Caco-2 (cell line): ENCODE measurements at regions not wholly inside any gene's neighbourhood (a gene's known extent, or its start where the extent isn't known, plus 50 kb on each side); places are given as distances from the start of the nearest gene placed in this dataset.

Experiments
- BruUV-seq: library from RNA; stranded (reverse); fragments of 400-500 nt; replicated peaks from 2 replicates; lab custom pipeline; 2021; lab: Mats Ljungman, UMichigan
- CTCF ChIA-PET: fragments of 300-600 bp; sonication (Branson Sonifier 250); formaldehyde crosslinking; loops from one replicate; lab custom pipeline; 2022; ENCODE audit warnings: antibody characterized with exemption; lab: Charles Lee
- POLR2A ChIA-PET: fragments of 300-600 bp; sonication (Branson Sonifier 250); formaldehyde crosslinking; loops from one replicate; lab custom pipeline; 2022; ENCODE audit warnings: antibody characterized with exemption; lab: Charles Lee
- DNase-seq, 2 experiments: peaks; one replicate each; pipeline versions ENCODE4 v3.0.0 to v3.0.0-alpha.2; 2020 to 2022
- H3K27me3 ChIP-seq: replicated peaks from 2 replicates; pipeline ENCODE4 v1.6.0; 2011; ENCODE audit warnings: low read length; ENCODE audit not compliant: control insufficient read depth, insufficient read depth
- H3K36me3 ChIP-seq: 2 replicates; pipeline ENCODE4 v1.5.1; 2011; ENCODE audit warnings: low read length; ENCODE audit not compliant: control insufficient read depth, insufficient read depth
- H3K4me1 ChIP-seq: fragments of 250-450 bp; sonication (Bioruptor Pico); 2 replicates; pipeline ENCODE4 v1.5.1; 2020; ENCODE audit warnings: mild to moderate bottlenecking
- H3K4me3 ChIP-seq: 2 replicates; pipeline ENCODE4 v1.5.1; 2011; ENCODE audit warnings: low read depth, mild to moderate bottlenecking, control low read depth, low read length
- H3K9me3 ChIP-seq: fragments of 250-450 bp; sonication (Bioruptor Pico); 2 replicates; pipeline ENCODE4 v1.5.1; 2020; ENCODE audit warnings: mild to moderate bottlenecking, moderate library complexity
- H3K27ac Mint-ChIP-seq: one replicate; pipeline ENCODE4 v1.8.0; 2022; ENCODE audit warnings: mixed read lengths; ENCODE audit not compliant: unreplicated experiment
- H3K27me3 Mint-ChIP-seq: one replicate; pipeline ENCODE4 v1.8.0; 2022; ENCODE audit warnings: mixed read lengths; ENCODE audit not compliant: insufficient read depth, unreplicated experiment
- H3K36me3 Mint-ChIP-seq: one replicate; pipeline ENCODE4 v1.8.0; 2022; ENCODE audit warnings: mild to moderate bottlenecking, mixed read lengths; ENCODE audit not compliant: insufficient read depth, unreplicated experiment
- H3K4me1 Mint-ChIP-seq: one replicate; pipeline ENCODE4 v1.8.0; 2022; ENCODE audit warnings: low read depth, mixed read lengths; ENCODE audit not compliant: unreplicated experiment
- H3K4me3 Mint-ChIP-seq: one replicate; pipeline ENCODE4 v1.8.0; 2022; ENCODE audit warnings: mild to moderate bottlenecking, moderate library complexity, mixed read lengths; ENCODE audit not compliant: unreplicated experiment
- H3K9me3 Mint-ChIP-seq: one replicate; pipeline ENCODE4 v1.8.0; 2022; ENCODE audit warnings: mixed read lengths; ENCODE audit not compliant: unreplicated experiment
- CTCF ChIP-seq, 2 experiments: fragments of 200-600 bp in 1 of 2; IDR thresholded peaks; 1 replicate in 1 of 2; 2 replicates in 1 of 2; pipeline versions ENCODE4 v1.5.1 to v1.8.0; 2011 to 2022; ENCODE audit warnings: antibody characterized with exemption in 1 of 2, control low read depth in 1 of 2, inconsistent platforms in 1 of 2, low read depth in 1 of 2, low read length in 1 of 2, mild to moderate bottlenecking in 1 of 2, moderate library complexity in 1 of 2; ENCODE audit not compliant: insufficient read depth in 1 of 2, severe bottlenecking in 1 of 2, unreplicated experiment in 1 of 2
- intact Hi-C: fragments of 100-400 bp; cut with micrococcal nuclease; formaldehyde crosslinking; loops from one replicate; pipeline ENCODE4 v1.10.0; 2022; ENCODE audit not compliant: unreplicated experiment

GRCh38 chrX:40189637-40190036 lies 91.9 kb upstream of the BCOR start:
- H3K27ac Mint-ChIP-seq: no peak overlapping the region
- no peaks in the 10 kb centered on the region for H3K4me1 ChIP-seq
- CTCF ChIA-PET: no interaction called here
- H3K36me3 ChIP-seq: no peaks in the 10 kb centered on the region
- H3K27me3 Mint-ChIP-seq: no peaks in the 10 kb centered on the region
- H3K36me3 Mint-ChIP-seq: no peaks in the 10 kb centered on the region
- no peak overlapping the region for H3K4me3 Mint-ChIP-seq
- TF ChIP-seq CTCF (IDR thresholded peaks at IDR 0.05; ENCODE audit: insufficient read depth in 1 of 2, low read depth in 1 of 2, low read length in 1 of 2, severe bottlenecking in 1 of 2, unreplicated experiment in 1 of 2): no peak
- no peak for DNase-seq
- peaks cover 12% of the 10 kb centered on the region for H3K9me3 Mint-ChIP-seq
- POLR2A ChIA-PET: no interaction called here
- no peaks in the 10 kb centered on the region for H3K27me3 ChIP-seq
- no TSS peak for BruUV-seq
- intact Hi-C loops: no loop called here
- no peaks in the 10 kb centered on the region for H3K4me1 Mint-ChIP-seq
- no peaks in the 10 kb centered on the region for H3K9me3 ChIP-seq
- H3K4me3 ChIP-seq: no peak overlapping the region

- CTCF ChIA-PET: no interaction called here
- Mint-ChIP-seq H3K4me1 (no peaks in the 10 kb centered on the region), H3K27ac (no peak overlapping the region), H3K27me3 (no peaks in the 10 kb centered on the region), H3K9me3 (peaks cover 12% of the 10 kb centered on the region), H3K36me3 (no peaks in the 10 kb centered on the region), H3K4me3 (no peak overlapping the region)
- Histone ChIP-seq H3K4me3 (no peak overlapping the region), H3K36me3 (no peaks in the 10 kb centered on the region), H3K27me3 (no peaks in the 10 kb centered on the region), H3K9me3 (no peaks in the 10 kb centered on the region), H3K4me1 (no peaks in the 10 kb centered on the region)
- no TSS peak for BruUV-seq
- TF ChIP-seq CTCF (IDR thresholded peaks at IDR 0.05; ENCODE audit: insufficient read depth in 1 of 2, low read depth in 1 of 2, low read length in 1 of 2, severe bottlenecking in 1 of 2, unreplicated experiment in 1 of 2): no peak
- intact Hi-C loops: no loop called here
- POLR2A ChIA-PET: no interaction called here
- no peak for DNase-seq
Measured at GRCh38 chrX:40188573-40189417, 91.0 kb upstream of the BCOR start.

- no peak overlapping the region for H3K4me3 Mint-ChIP-seq
- no peak overlapping the region for H3K4me3 ChIP-seq
- intact Hi-C loops: no loop called here
- DNase-seq: no peak
- no TSS peak for BruUV-seq
- no peak overlapping the region for H3K27ac Mint-ChIP-seq
- no peaks in the 10 kb centered on the region for H3K4me1 ChIP-seq
- no peaks in the 10 kb centered on the region for H3K36me3 ChIP-seq
- no peaks in the 10 kb centered on the region for H3K4me1 Mint-ChIP-seq
- no peak for TF ChIP-seq CTCF (IDR thresholded peaks at IDR 0.05; ENCODE audit: insufficient read depth in 1 of 2, low read depth in 1 of 2, low read length in 1 of 2, severe bottlenecking in 1 of 2, unreplicated experiment in 1 of 2)
- no peaks in the 10 kb centered on the region for H3K36me3 Mint-ChIP-seq
- no peaks in the 10 kb centered on the region for H3K27me3 Mint-ChIP-seq
- H3K9me3 Mint-ChIP-seq: peaks cover 12% of the 10 kb centered on the region
- CTCF ChIA-PET: no interaction called here
- H3K27me3 ChIP-seq: no peaks in the 10 kb centered on the region
- POLR2A ChIA-PET: no interaction called here
- no peaks in the 10 kb centered on the region for H3K9me3 ChIP-seq
Measured at GRCh38 chrX:40184968-40185367, 87.2 kb upstream of the BCOR start.
